ENCODE measurements at regions not wholly inside any gene's neighbourhood (a gene's known extent, or its start where the extent isn't known, plus 50 kb on each side); places are given as distances from the start of the nearest gene placed in this dataset.

- TF ChIP-seq POLR2AphosphoS5 (IDR thresholded peaks at IDR 0.05; ENCODE audit: borderline replicate concordance, low read depth, low read length) (no peak), EZH2 (IDR thresholded peaks at IDR 0.05) (no peak)
Observed at GRCh38 chr1:25065321-25065721, 135.2 kb upstream of the RUNX3 start.
